GM12878 (cell line): ENCODE measurements at regions not wholly inside any gene's neighbourhood (a gene's known extent, or its start where the extent isn't known, plus 50 kb on each side); places are given as distances from the start of the nearest gene placed in this dataset.

Experiments
- ATAC-seq: fragments of 200-7000 bp; cut with Tn5 transposase; 3 replicates; pipeline ENCODE4 v1.9.1; 2020; ENCODE audit warnings: mild to moderate bottlenecking, moderate library complexity
- BruUV-seq: library from RNA; stranded (reverse); fragments of 400-500 nt; replicated peaks from 2 replicates; lab custom pipeline; 2021; lab: Mats Ljungman, UMichigan
- CTCF ChIA-PET: fragments of 300-600 bp; sonication (Branson Sonifier 250); formaldehyde crosslinking; extraction: SDS; loops from one replicate; lab custom pipeline; 2021; ENCODE audit warnings: inconsistent platforms; lab: Yijun Ruan, JAX
- POLR2A ChIA-PET: fragments of 350-600 bp; formaldehyde crosslinking; extraction: SDS; loops from one replicate; lab custom pipeline; 2021; ENCODE audit warnings: inconsistent platforms; lab: Charles Lee
- RAD21 ChIA-PET: fragments of 300-600 bp; sonication (Branson Sonifier 250); formaldehyde crosslinking; loops from one replicate; lab custom pipeline; 2023; ENCODE audit warnings: antibody characterized with exemption; ENCODE audit not compliant: unreplicated experiment; lab: Charles Lee
- SMC1A ChIA-PET: fragments of 300-600 bp; sonication (Branson Sonifier 250); formaldehyde crosslinking; loops from one replicate; lab custom pipeline; 2023; ENCODE audit not compliant: unreplicated experiment, uncharacterized antibody; lab: Charles Lee
- DNase-seq: peaks from one replicate; pipeline ENCODE4 v3.0.0-alpha.2; 2011; ENCODE audit warnings: low read depth, low spot score
- FAIRE-seq: peaks from 3 replicates; lab custom pipeline; 2011; peaks lifted over from hg19 to GRCh38; lab: Jason Lieb, UNC
- H2AFZ ChIP-seq: 2 replicates; pipeline ENCODE4 v1.6.0; 2011; ENCODE audit warnings: low read depth, low read length, control low read depth; ENCODE audit not compliant: control insufficient read depth
- H3K27ac ChIP-seq: 2 replicates; pipeline ENCODE4 v1.5.1; 2011; ENCODE audit warnings: control low read depth; ENCODE audit not compliant: control insufficient read depth, insufficient read depth
- H3K27me3 ChIP-seq, 2 experiments: replicated peaks in 1 of 2; 2 replicates each; pipeline versions ENCODE4 v1.6.0 to v1.6.1; 2011; ENCODE audit warnings: low read length in 1 of 2; ENCODE audit not compliant: control insufficient read depth in 2 of 2, insufficient read depth in 2 of 2
- H3K36me3 ChIP-seq, 2 experiments: 2 replicates each; pipeline ENCODE4 v1.5.1; 2011; ENCODE audit warnings: low read length in 1 of 2; ENCODE audit not compliant: control insufficient read depth in 2 of 2, insufficient read depth in 2 of 2
- H3K4me1 ChIP-seq: 2 replicates; pipeline ENCODE4 v1.6.1; 2011; ENCODE audit warnings: mild to moderate bottlenecking, low read length, moderate library complexity, mixed read lengths; ENCODE audit not compliant: control insufficient read depth, insufficient read depth
- H3K4me2 ChIP-seq: 2 replicates; pipeline ENCODE4 v1.6.0; 2011; ENCODE audit warnings: control low read depth; ENCODE audit not compliant: control insufficient read depth, insufficient read depth
- H3K4me3 ChIP-seq: fragments of 200-600 bp; sonication (generic); 2 replicates; pipeline ENCODE4 v1.5.1; 2016
- H3K79me2 ChIP-seq: 2 replicates; pipeline ENCODE4 v1.6.0; 2011; ENCODE audit warnings: low read length; ENCODE audit not compliant: control insufficient read depth, insufficient read depth
- H3K9ac ChIP-seq: 2 replicates; pipeline ENCODE4 v1.8.0; 2011; ENCODE audit warnings: low read length, control low read depth, mixed read lengths; ENCODE audit not compliant: control insufficient read depth, insufficient read depth
- H3K9me3 ChIP-seq: replicated peaks from 3 replicates; pipeline ENCODE4 v1.5.1; 2011; ENCODE audit warnings: mild to moderate bottlenecking, low read length; ENCODE audit not compliant: control insufficient read depth, insufficient read depth
- H4K20me1 ChIP-seq: 2 replicates; pipeline ENCODE4 v1.6.0; 2011; ENCODE audit not compliant: control insufficient read depth, insufficient read depth
- CBFB ChIP-seq: IDR thresholded peaks from 2 replicates; pipeline ENCODE4 v1.6.1; 2016; ENCODE audit warnings: antibody characterized with exemption, low read depth
- CREM ChIP-seq: IDR thresholded peaks from 2 replicates; pipeline ENCODE4 v1.6.1; 2014; ENCODE audit warnings: antibody characterized with exemption, low read depth
- JUNB ChIP-seq: IDR thresholded peaks from 2 replicates; pipeline ENCODE4 v1.6.1; 2016; ENCODE audit warnings: antibody characterized with exemption, mild to moderate bottlenecking
- NR2F1 ChIP-seq: fragments of 450-650 bp; conservative IDR thresholded peaks from 2 replicates; pipeline ENCODE4 v1.6.1; 2017; ENCODE audit warnings: mild to moderate bottlenecking
- SMC3 ChIP-seq: IDR thresholded peaks from 2 replicates; pipeline ENCODE4 v1.6.1; 2011; ENCODE audit warnings: low read length, improper control_type of control experiment, borderline replicate concordance
- STAT3 ChIP-seq: IDR thresholded peaks from 2 replicates; pipeline ENCODE4 v1.6.1; 2011; ENCODE audit warnings: low read depth, low read length, improper control_type of control experiment
- TCF3 ChIP-seq: IDR thresholded peaks from 2 replicates; pipeline ENCODE4 v1.6.1; 2012; ENCODE audit warnings: low read depth, mild to moderate bottlenecking, low read length, borderline replicate concordance; ENCODE audit not compliant: insufficient read depth
- ZNF207 ChIP-seq: fragments of 450-650 bp; IDR thresholded peaks from 2 replicates; pipeline ENCODE4 v1.6.1; 2014; ENCODE audit warnings: antibody characterized with exemption, mild to moderate bottlenecking, borderline replicate concordance
- WGBS: methylation state at CpG from one replicate; pipeline ENCODE4 v1.1.6; 2016; ENCODE audit warnings: low lambda C conversion rate; ENCODE audit not compliant: insufficient replicate concordance, insufficient coverage; ENCODE audit errors: missing lambda C conversion rate; 5-methylcytosine and 5-hydroxymethylcytosine counted together
- in situ Hi-C: fragments of 300-500 bp; cut with MboI; formaldehyde crosslinking; loops from 9 replicates; pipeline ENCODE4 v1.14.3; 2018; ENCODE audit warnings: mixed read lengths
- intact Hi-C: fragments of 100-400 bp; cut with micrococcal nuclease; formaldehyde crosslinking; loops from one replicate; pipeline ENCODE4 v1.14.2; 2022; ENCODE audit not compliant: unreplicated experiment
- TF ChIP-seq, protein P1 (sequence below): fragments of 450-650 bp; IDR thresholded peaks from 2 replicates; pipeline ENCODE4 v1.6.1; 2017; ENCODE audit warnings: antibody characterized with exemption, mild to moderate bottlenecking, moderate library complexity
- TF ChIP-seq, protein P2 (sequence below): fragments of 450-650 bp; IDR thresholded peaks from 2 replicates; pipeline ENCODE4 v1.6.1; 2017; ENCODE audit warnings: mild to moderate bottlenecking, moderate library complexity
- TF ChIP-seq, protein P3 (sequence below): fragments of 450-650 bp; IDR thresholded peaks from 2 replicates; pipeline ENCODE4 v1.6.1; 2014; ENCODE audit warnings: mild to moderate bottlenecking
- TF ChIP-seq, protein P4 (sequence below): IDR thresholded peaks from 2 replicates; pipeline ENCODE4 v1.6.1; 2012; ENCODE audit warnings: mild to moderate bottlenecking, low read depth, low read length

DNA sequence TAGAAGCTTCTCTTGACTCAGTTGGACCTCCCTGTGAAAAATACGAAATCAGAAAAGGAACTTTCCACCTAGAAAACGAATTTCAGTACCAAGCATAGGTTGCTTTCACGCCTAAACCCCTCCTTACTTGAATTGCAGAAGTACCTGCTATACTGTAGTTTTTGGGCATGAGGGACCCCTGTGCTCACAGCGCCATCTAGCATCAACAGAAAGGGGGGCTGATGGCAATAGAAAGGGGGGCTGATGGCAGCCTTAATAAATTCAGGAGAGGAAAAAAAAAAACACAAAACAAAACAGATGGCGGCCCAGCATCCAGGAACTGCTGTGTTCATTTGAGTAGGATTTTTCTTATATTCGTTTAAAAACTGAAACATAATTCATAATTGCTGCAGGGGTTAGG, 96.7 kb downstream of the NPAP1 start:
- intact Hi-C loops (no loop called here), in situ Hi-C loops (no loop called here)
- TF ChIP-seq TCF3 (no peak), CREM (no peak), ZNF207 (no peak), SMC3 (no peak), CBFB (no peak), JUNB (no peak), STAT3 (no peak), NR2F1 (no peak)
- TF ChIP-seq, protein P1, sequence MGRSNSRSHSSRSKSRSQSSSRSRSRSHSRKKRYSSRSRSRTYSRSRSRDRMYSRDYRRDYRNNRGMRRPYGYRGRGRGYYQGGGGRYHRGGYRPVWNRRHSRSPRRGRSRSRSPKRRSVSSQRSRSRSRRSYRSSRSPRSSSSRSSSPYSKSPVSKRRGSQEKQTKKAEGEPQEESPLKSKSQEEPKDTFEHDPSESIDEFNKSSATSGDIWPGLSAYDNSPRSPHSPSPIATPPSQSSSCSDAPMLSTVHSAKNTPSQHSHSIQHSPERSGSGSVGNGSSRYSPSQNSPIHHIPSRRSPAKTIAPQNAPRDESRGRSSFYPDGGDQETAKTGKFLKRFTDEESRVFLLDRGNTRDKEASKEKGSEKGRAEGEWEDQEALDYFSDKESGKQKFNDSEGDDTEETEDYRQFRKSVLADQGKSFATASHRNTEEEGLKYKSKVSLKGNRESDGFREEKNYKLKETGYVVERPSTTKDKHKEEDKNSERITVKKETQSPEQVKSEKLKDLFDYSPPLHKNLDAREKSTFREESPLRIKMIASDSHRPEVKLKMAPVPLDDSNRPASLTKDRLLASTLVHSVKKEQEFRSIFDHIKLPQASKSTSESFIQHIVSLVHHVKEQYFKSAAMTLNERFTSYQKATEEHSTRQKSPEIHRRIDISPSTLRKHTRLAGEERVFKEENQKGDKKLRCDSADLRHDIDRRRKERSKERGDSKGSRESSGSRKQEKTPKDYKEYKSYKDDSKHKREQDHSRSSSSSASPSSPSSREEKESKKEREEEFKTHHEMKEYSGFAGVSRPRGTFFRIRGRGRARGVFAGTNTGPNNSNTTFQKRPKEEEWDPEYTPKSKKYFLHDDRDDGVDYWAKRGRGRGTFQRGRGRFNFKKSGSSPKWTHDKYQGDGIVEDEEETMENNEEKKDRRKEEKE, result no peak
- TF ChIP-seq, protein P2, sequence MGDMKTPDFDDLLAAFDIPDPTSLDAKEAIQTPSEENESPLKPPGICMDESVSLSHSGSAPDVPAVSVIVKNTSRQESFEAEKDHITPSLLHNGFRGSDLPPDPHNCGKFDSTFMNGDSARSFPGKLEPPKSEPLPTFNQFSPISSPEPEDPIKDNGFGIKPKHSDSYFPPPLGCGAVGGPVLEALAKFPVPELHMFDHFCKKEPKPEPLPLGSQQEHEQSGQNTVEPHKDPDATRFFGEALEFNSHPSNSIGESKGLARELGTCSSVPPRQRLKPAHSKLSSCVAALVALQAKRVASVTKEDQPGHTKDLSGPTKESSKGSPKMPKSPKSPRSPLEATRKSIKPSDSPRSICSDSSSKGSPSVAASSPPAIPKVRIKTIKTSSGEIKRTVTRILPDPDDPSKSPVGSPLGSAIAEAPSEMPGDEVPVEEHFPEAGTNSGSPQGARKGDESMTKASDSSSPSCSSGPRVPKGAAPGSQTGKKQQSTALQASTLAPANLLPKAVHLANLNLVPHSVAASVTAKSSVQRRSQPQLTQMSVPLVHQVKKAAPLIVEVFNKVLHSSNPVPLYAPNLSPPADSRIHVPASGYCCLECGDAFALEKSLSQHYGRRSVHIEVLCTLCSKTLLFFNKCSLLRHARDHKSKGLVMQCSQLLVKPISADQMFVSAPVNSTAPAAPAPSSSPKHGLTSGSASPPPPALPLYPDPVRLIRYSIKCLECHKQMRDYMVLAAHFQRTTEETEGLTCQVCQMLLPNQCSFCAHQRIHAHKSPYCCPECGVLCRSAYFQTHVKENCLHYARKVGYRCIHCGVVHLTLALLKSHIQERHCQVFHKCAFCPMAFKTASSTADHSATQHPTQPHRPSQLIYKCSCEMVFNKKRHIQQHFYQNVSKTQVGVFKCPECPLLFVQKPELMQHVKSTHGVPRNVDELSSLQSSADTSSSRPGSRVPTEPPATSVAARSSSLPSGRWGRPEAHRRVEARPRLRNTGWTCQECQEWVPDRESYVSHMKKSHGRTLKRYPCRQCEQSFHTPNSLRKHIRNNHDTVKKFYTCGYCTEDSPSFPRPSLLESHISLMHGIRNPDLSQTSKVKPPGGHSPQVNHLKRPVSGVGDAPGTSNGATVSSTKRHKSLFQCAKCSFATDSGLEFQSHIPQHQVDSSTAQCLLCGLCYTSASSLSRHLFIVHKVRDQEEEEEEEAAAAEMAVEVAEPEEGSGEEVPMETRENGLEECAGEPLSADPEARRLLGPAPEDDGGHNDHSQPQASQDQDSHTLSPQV, result no peak
- TF ChIP-seq, protein P3, sequence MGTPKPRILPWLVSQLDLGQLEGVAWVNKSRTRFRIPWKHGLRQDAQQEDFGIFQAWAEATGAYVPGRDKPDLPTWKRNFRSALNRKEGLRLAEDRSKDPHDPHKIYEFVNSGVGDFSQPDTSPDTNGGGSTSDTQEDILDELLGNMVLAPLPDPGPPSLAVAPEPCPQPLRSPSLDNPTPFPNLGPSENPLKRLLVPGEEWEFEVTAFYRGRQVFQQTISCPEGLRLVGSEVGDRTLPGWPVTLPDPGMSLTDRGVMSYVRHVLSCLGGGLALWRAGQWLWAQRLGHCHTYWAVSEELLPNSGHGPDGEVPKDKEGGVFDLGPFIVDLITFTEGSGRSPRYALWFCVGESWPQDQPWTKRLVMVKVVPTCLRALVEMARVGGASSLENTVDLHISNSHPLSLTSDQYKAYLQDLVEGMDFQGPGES, result no peak
- TF ChIP-seq, protein P4, sequence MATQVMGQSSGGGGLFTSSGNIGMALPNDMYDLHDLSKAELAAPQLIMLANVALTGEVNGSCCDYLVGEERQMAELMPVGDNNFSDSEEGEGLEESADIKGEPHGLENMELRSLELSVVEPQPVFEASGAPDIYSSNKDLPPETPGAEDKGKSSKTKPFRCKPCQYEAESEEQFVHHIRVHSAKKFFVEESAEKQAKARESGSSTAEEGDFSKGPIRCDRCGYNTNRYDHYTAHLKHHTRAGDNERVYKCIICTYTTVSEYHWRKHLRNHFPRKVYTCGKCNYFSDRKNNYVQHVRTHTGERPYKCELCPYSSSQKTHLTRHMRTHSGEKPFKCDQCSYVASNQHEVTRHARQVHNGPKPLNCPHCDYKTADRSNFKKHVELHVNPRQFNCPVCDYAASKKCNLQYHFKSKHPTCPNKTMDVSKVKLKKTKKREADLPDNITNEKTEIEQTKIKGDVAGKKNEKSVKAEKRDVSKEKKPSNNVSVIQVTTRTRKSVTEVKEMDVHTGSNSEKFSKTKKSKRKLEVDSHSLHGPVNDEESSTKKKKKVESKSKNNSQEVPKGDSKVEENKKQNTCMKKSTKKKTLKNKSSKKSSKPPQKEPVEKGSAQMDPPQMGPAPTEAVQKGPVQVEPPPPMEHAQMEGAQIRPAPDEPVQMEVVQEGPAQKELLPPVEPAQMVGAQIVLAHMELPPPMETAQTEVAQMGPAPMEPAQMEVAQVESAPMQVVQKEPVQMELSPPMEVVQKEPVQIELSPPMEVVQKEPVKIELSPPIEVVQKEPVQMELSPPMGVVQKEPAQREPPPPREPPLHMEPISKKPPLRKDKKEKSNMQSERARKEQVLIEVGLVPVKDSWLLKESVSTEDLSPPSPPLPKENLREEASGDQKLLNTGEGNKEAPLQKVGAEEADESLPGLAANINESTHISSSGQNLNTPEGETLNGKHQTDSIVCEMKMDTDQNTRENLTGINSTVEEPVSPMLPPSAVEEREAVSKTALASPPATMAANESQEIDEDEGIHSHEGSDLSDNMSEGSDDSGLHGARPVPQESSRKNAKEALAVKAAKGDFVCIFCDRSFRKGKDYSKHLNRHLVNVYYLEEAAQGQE, result no peak
- SMC1A ChIA-PET, result no interaction called here
- Histone ChIP-seq H3K9ac (no peak overlapping the region), H3K4me2 (no peak overlapping the region), H3K36me3 (no peaks in the 10 kb centered on the region), H3K9me3 (no peaks in the 10 kb centered on the region; the same call in 2 of the 3 replicates), H3K79me2 (no peaks in the 10 kb centered on the region), H2AFZ (no peak overlapping the region), H3K4me3 (no peak overlapping the region), H3K4me1 (no peaks in the 10 kb centered on the region), H3K27ac (no peak overlapping the region), H4K20me1 (no peaks in the 10 kb centered on the region), H3K27me3 (no peaks in the 10 kb centered on the region)
- BruUV-seq, result no TSS peak
- ATAC-seq, result no peak
- no peak for DNase-seq
- RAD21 ChIA-PET, result no interaction called here
- no peak for FAIRE-seq
- CTCF ChIA-PET, result no interaction called here
- 33% methylated on average over 6 of the region's 6 CpGs for WGBS
- POLR2A ChIA-PET, result no interaction called here
